Astrocyte (in vitro differentiated cells and primary cell): ENCODE measurements at regions not wholly inside any gene's neighbourhood (a gene's known extent, or its start where the extent isn't known, plus 50 kb on each side); places are given as distances from the start of the nearest gene placed in this dataset.

Experiments used
- CTCF ChIP-seq: IDR thresholded peaks from 2 replicates; pipeline ENCODE4 v1.5.1; 2011; ENCODE audit warnings: low read depth, mild to moderate bottlenecking, inconsistent platforms, low read length, moderate library complexity; ENCODE audit not compliant: insufficient read depth
- EZH2 ChIP-seq: IDR thresholded peaks from 2 replicates; pipeline ENCODE4 v1.6.1; 2012; ENCODE audit warnings: mild to moderate bottlenecking, low read length, inconsistent platforms; ENCODE audit not compliant: insufficient read depth

GRCh38 chr10:128185627-128186026, 59.4 kb upstream of the MKI67 start:
- TF ChIP-seq CTCF, result no peak
- no peak for TF ChIP-seq EZH2
